ENCODE measurements at regions not wholly inside any gene's neighbourhood (a gene's known extent, or its start where the extent isn't known, plus 50 kb on each side); places are given as distances from the start of the nearest gene placed in this dataset.

- DNase-seq = no peak
Observed at GRCh38 chr12:118467641-118468305, 91.4 kb downstream of the SUDS3 start.

- no peak for DNase-seq
Observed at GRCh38 chr12:118472940-118473339, 96.6 kb downstream of the SUDS3 start.

- no peak for DNase-seq
Observed at GRCh38 chr12:118480235-118480634, 103.9 kb downstream of the SUDS3 start.

- DNase-seq = no peak
Observed at GRCh38 chr12:118488034-118488433, 111.7 kb downstream of the SUDS3 start.

DNA sequence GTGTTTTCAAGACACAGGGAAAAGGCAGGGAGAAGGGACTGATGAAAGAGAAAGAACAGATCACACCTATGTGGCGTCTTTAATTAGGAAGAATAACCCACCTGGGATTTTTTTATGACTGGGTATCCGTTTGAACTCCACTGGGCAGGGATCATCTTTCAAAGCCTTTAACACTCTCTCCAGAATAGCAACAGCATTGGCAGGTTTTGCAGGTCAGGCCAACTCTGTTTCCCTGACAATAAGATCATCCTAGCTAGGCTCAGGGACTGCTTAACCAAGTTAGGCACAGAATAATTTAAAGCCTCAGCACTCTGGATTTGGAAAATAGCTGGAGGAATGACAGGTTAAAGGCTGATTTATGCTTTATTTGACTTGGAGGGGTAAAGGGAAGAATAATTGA is 117.6 kb downstream of the SUDS3 start:
- DNase-seq = no peak

DNA sequence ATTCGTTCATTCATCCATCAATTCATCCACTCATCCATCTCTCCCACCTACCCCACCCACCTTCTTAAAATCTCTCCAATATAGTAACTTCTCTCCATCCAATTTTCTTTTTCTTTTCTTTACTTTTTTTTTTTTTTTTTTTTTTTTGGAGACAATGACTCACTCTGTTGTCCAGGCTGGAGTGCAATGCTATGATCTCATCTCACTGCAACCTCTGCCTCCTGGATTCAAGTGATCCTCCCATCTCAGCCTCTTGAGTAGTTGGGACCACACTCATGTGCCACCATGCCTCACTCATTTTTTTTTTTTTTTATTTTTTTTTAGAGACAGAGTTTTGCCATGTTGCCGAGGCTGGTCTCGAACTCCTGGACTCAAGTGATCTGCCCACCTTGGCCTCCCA is 118.4 kb downstream of the SUDS3 start:
- DNase-seq = no peak

DNA sequence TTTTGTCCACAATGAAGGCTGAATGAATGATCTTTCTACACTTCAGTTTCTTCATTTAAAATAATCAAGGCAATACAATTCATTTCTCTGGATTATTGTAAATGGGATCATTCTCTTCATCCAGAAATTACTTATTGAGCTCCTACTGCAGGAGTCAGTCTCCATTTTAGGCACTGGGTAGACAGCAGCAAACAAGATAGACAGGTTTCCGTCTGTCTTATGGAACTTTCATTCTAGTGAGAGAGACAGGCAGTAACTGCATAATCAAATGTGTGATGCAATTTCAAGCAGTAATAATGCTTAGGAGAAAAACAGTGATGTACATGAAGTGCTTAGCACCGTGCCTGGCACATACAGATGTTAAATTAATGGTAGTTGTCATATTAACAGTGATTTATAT is 118.9 kb downstream of the SUDS3 start:
- no peak for DNase-seq

DNA sequence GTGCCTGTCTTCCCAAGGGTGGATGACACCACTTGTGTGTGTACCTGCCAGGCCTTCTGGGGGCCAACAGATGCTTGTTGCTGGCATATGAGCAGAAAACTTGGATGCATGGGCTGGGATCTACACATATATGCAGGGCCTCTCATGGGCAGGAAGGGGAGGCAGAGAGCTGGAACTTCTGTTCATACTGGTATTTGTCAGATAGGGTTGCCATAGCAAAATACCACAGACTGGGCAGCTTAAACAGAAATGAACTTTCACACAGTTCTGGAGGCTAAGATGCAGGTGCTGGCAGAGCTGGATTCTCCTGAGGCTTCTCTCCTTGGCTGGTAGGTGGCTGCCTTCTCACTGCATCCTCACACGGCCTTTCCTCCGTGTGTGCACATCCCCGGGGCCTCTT is 121.8 kb downstream of the SUDS3 start:
- DNase-seq = no peak

- no peak for DNase-seq
Observed at GRCh38 chr12:118500299-118500698, 123.9 kb downstream of the SUDS3 start.

DNA sequence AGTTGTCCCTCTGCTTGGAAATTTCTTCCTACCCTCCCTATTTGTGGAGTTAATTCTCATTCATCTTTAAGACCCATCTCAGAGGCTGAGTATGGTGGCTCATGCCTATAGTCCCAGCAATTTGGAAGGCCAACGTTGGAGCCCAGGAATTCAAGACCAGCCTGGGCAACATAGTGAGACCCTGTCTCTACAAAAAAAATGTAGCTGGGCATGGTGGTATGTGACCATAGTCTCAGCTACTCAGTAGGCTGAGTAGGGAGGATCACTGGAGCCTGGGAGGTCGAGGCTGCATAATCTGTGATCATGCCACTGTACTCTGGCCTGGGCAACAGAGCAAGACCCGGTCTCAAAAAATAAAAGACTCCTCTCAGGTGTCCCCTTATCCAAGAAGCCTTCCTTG is 125.1 kb downstream of the SUDS3 start:
- no peak for DNase-seq

DNA sequence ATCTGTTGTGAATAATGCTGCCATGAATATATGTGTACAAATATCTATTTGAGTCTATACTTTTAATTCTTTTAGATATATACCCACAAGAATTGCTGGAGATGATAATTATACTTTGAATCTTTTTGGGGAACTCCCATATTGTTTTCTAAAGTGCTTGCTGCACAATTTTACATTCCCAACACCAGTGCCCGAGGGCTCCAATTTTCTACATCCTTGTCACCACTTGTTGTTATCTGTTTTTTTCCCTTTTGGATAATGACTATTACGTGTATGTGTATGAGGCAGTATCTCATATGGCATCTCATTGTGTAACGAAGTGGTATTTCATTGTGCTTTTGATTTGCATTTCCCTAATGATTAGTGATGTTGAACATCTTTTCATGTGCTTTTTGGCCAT is 127.1 kb downstream of the SUDS3 start:
- no peak for DNase-seq

GRCh38 chr12:118512669-118513068 is 136.3 kb downstream of the SUDS3 start:
- no peak for DNase-seq

- DNase-seq = no peak
Observed at GRCh38 chr12:118513611-118514010, 137.3 kb downstream of the SUDS3 start.

GRCh38 chr12:118514297-118514696 is 137.9 kb downstream of the SUDS3 start:
- no peak for DNase-seq

- no peak for DNase-seq
Observed at GRCh38 chr12:118520214-118521035, 144.1 kb downstream of the SUDS3 start.

GRCh38 chr12:118521036-118521370 is 144.6 kb downstream of the SUDS3 start:
- no peak for DNase-seq

GRCh38 chr12:118524446-118524845 is 148.1 kb downstream of the SUDS3 start:
- DNase-seq = no peak

DNA sequence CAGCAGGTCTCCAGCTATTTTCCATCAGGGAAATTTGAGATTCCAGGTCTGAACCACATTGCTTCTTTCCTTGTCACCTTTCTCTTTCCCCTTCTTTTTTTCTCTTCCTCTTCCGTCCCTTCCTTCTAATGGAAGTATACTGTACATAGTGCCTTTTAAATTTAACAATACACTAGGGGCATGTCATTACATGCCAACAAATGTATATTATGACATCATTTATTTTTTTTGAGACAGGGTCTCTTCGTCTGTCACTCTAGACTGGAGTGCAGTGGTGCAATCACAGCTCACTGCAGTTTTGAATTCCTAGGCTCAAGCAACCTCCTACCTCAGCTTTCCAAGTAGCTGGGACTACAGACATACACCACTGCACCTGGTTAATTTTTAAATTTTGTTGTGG is 148.9 kb downstream of the SUDS3 start:
- no peak for DNase-seq

- DNase-seq = no peak
Observed at GRCh38 chr12:118526255-118527095, 150.1 kb downstream of the SUDS3 start.

DNA sequence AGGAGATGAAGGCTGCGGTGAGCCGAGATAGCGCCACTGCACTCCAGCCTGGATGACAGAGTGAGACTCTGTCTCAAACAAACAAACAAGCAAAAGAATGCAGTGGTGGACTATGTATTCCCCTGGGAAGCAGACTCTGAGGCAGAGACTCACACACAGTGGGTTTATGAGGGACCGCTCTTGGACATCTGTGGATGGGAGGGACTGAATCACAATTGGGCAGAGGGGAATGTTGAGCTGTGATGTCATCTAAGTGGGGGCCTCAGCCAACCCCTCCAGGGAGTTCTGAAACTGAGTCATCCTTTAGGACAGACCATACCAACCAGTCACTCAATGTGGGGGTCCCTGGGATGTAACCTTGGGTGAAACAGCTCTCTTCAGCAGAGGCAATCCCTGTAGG is 151.0 kb downstream of the SUDS3 start:
- DNase-seq = no peak

DNA sequence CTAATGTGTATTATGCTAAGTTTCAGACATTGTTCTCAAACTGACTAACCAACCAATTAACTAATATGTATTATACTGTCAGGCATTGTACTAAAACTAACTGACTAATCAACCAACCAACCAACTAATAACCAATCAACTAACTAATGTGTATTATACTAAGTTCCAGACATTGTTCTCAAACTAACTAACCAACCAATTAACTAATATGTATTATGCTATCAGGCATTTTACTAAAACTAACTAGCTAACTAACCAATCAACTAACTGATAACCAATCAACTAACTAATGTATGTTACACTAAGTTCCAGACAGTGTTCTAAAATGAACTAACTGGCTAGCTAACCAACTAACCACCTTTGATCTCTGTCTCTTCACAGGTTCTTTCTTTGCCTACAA is 152.3 kb downstream of the SUDS3 start:
- DNase-seq = no peak

GRCh38 chr12:118534003-118534402 is 157.6 kb downstream of the SUDS3 start:
- DNase-seq = no peak

DNA sequence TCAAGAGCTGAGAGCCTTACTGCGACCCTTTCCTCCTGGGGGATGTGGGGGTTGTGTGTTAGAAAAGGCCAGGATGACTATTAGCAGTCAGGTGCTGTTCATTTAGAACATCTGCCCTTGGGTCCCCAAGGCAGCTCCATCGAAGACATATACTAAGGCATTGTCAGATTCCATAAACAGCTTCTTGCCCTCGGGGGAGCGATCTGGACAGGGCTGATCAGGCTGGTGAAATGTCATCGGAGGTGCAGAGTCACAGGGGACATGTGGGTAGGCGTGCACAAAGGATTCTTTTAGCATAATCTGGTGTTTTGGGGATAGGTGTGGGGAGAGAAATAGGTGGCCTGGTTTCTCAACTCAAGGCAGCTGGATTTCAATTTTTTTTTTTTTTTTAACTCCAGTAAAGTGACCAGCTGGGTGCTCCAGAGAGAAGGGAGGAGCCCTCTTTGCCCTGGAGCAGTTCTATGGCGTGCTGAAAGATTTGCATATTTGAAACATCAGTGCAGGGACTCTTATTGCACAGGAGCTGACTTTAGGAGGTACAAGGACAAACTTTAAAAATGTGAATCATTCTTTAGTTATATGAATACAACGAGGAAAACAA is 160.1 kb downstream of the SUDS3 start:
- DNase-seq = no peak
